Kidney (tissue), 13 donors: ENCODE measurements at regions not wholly inside any gene's neighbourhood (a gene's known extent, or its start where the extent isn't known, plus 50 kb on each side); places are given as distances from the start of the nearest gene placed in this dataset.
"Not testable (repeated sequence)": the region's sequence is repeated elsewhere in the genome, so short reads cannot be mapped to it uniquely, and the experiment has no call there.

ENCODE experiments used
- DNase-seq, 5 donors: peaks; one replicate each; pipeline ENCODE4 v3.0.0-alpha.2; 2013 to 2020
- FAIRE-seq: peaks from 2 replicates; lab custom pipeline; 2012; peaks lifted over from hg19 to GRCh38; lab: Jason Lieb, UNC
- H3K27ac ChIP-seq, 2 donors: one replicate each; pipeline ENCODE4 v1.7.0; 2013; ENCODE audit warnings: low read depth in 2 of 2, low read length in 2 of 2, inconsistent platforms in 1 of 2
- H3K27me3 ChIP-seq: one replicate; pipeline ENCODE4 v1.7.1; 2013; ENCODE audit warnings: low read length, inconsistent platforms; ENCODE audit not compliant: control insufficient read depth, insufficient read depth
- H3K36me3 ChIP-seq, 3 donors: one replicate each; pipeline versions ENCODE4 v1.7.0 to v1.7.1; 2013; ENCODE audit warnings: low read length in 3 of 3, control low read depth in 1 of 3, inconsistent platforms in 1 of 3; ENCODE audit not compliant: insufficient read depth in 3 of 3, control insufficient read depth in 2 of 3
- H3K4me1 ChIP-seq, 3 donors: one replicate each; pipeline versions ENCODE4 v1.7.0 to v1.7.1; 2013; ENCODE audit warnings: low read length in 3 of 3, inconsistent platforms in 1 of 3, low read depth in 1 of 3; ENCODE audit not compliant: control insufficient read depth in 2 of 3, insufficient read depth in 2 of 3
- H3K4me3 ChIP-seq, 3 donors: one replicate each; pipeline versions ENCODE4 v1.7.0 to v1.8.1; 2013; ENCODE audit warnings: low read length in 3 of 3, control low read depth in 1 of 3, inconsistent platforms in 1 of 3
- H3K9ac ChIP-seq, 3 donors: one replicate each; pipeline versions ENCODE4 v1.7.0 to v1.7.1; 2013; ENCODE audit warnings: low read length in 3 of 3, control low read depth in 1 of 3, inconsistent platforms in 1 of 3
- H3K9me3 ChIP-seq, 3 donors: one replicate each; pipeline versions ENCODE4 v1.7.0 to v1.7.1; 2013; ENCODE audit warnings: low read length in 3 of 3, control low read depth in 1 of 3, inconsistent platforms in 1 of 3; ENCODE audit not compliant: control insufficient read depth in 2 of 3, insufficient read depth in 1 of 3
- CTCF ChIP-seq: IDR thresholded peaks from 3 replicates; pipeline ENCODE4 v1.5.1; 2012; ENCODE audit warnings: mild to moderate bottlenecking, moderate library complexity, borderline replicate concordance; ENCODE audit not compliant: insufficient read depth; ENCODE audit errors: extremely low read depth
- intact Hi-C: fragments of 100-400 bp; cut with DNase I; formaldehyde crosslinking; loops from one replicate; pipeline ENCODE4 v1.11.1; 2022
- donor health status: control.
- donor health status: control.
- donor health status: control.
- donor health status: control.
- donor health status: control.
- donor health status: DM: yes; HTN: yes; CAD: no.
- donor health status: Normal renal cell carcinoma (clear cell type).

GRCh38 chr12:97876780-97877179 is 414.2 kb downstream of the RMST start:
- FAIRE-seq, result no peak

GRCh38 chr12:97877404-97877803 is 414.8 kb downstream of the RMST start:
- TF ChIP-seq CTCF, result no peak
- Histone ChIP-seq H3K4me1 (no peaks in the 10 kb centered on the region), H3K36me3 (no peaks in the 10 kb centered on the region), H3K4me3 (no peak overlapping the region), H3K9me3 (no peaks in the 10 kb centered on the region), H3K27me3 (no peaks in the 10 kb centered on the region), H3K27ac (no peak overlapping the region), H3K9ac (no peak overlapping the region)
- FAIRE-seq (no peak), DNase-seq (no peak)
- intact Hi-C loops, result no loop called here

More at GRCh38 chr12:97876780-97877179, 414.2 kb downstream of the RMST start:
- TF ChIP-seq CTCF, result no peak
- Histone ChIP-seq H3K9ac (no peak overlapping the region), H3K27ac (no peak overlapping the region), H3K4me1 (no peaks in the 10 kb centered on the region), H3K36me3 (no peaks in the 10 kb centered on the region), H3K27me3 (no peaks in the 10 kb centered on the region), H3K4me3 (no peak overlapping the region), H3K9me3 (no peaks in the 10 kb centered on the region)
- intact Hi-C loops, result no loop called here
- DNase-seq, result no peak

- Histone ChIP-seq H3K27ac (no peak overlapping the region), H3K4me3 (no peak overlapping the region), H3K9me3 (no peaks in the 10 kb centered on the region), H3K27me3 (no peaks in the 10 kb centered on the region), H3K4me1 (no peaks in the 10 kb centered on the region), H3K9ac (no peak overlapping the region), H3K36me3 (no peaks in the 10 kb centered on the region)
- TF ChIP-seq CTCF, result no peak
- intact Hi-C loops, result no loop called here
- DNase-seq, result peak in 3 of 5 donors; percentile 12 to 42 (median 16)
- FAIRE-seq, result no peak
Measured at GRCh38 chr12:97886511-97887176, 424.0 kb downstream of the RMST start.

GRCh38 chr12:97897881-97898280 is 435.3 kb downstream of the RMST start:
- intact Hi-C loops, FAIRE-seq, H3K36me3 ChIP-seq, H3K9me3 ChIP-seq, H3K27me3 ChIP-seq, H3K9ac ChIP-seq, H3K4me3 ChIP-seq, H3K27ac ChIP-seq, H3K4me1 ChIP-seq: not testable (repeated sequence)
- peak in 1 of 5 donors; percentile 32 for DNase-seq
